ENCODE measurements at regions not wholly inside any gene's neighbourhood (a gene's known extent, or its start where the extent isn't known, plus 50 kb on each side); places are given as distances from the start of the nearest gene placed in this dataset.

DNA sequence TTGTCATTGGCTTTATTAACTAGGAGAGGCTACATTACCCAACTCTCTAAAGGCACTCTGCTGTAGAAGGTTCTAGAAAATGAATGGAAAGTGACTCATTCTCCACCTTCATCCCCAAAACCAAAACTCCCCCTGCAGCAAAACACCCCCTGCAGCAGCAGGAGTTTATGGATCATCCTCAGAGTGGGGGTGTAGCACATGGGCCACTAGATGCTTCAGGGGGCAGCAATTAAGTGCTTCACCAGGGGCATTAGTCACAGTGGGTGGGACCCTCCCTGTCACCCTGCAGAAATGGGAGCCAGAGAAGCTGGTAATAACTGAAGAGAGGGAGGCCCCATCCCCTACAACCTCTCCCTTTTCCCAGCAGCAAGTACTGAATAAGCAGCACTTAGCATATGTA, 64.5 kb upstream of the MED4 start:
- CTCF ChIA-PET, result no interaction called here
- Histone ChIP-seq H2BK120ac (ENCODE audit: low read depth, low read length) (no peak overlapping the region), H4K5ac (ENCODE audit: low read depth, low read length) (no peak overlapping the region), H2BK20ac (ENCODE audit: low read depth, low read length) (no peak overlapping the region), H2BK15ac (ENCODE audit: low read depth, low read length) (no peak overlapping the region), H4K8ac (ENCODE audit: low read depth in 2 of 2, low read length in 2 of 2) (no peak overlapping the region), H4K20me1 (ENCODE audit: insufficient read depth, low read length) (no peaks in the 10 kb centered on the region), H3K27me3 (ENCODE audit: control insufficient read depth, insufficient read depth, low read length) (no peaks in the 10 kb centered on the region), H3K4me2 (ENCODE audit: low read depth, low read length) (no peak overlapping the region), H3K79me1 (ENCODE audit: low read depth in 1 of 2, low read length in 2 of 2) (no peaks in the 10 kb centered on the region), H3K9ac (ENCODE audit: low read depth, low read length) (no peak overlapping the region), H3K14ac (replicated peaks; ENCODE audit: low read depth, low read length) (no peak overlapping the region), H3K56ac (ENCODE audit: extremely low read depth, insufficient read depth, low read length) (no peak overlapping the region), H3K4me3 (ENCODE audit: insufficient read depth, low read depth, low read length) (no peak overlapping the region), H3K23ac (ENCODE audit: low read depth, low read length) (no peak overlapping the region), H4K91ac (ENCODE audit: insufficient read depth, low read depth, low read length) (no peak overlapping the region), H2AK9ac (replicated peaks; ENCODE audit: low read depth, low read length, poor library complexity) (no peak overlapping the region), H3K27ac (ENCODE audit: insufficient read depth, low read length) (no peak overlapping the region), H3K4me1 (ENCODE audit: control insufficient read depth, insufficient read depth, low read length) (no peaks in the 10 kb centered on the region), H2BK5ac (ENCODE audit: low read depth, low read length, poor library complexity, severe bottlenecking) (no peak overlapping the region), H3K36me3 (ENCODE audit: control insufficient read depth, insufficient read depth, low read length) (no peaks in the 10 kb centered on the region), H2AFZ (replicated peaks; ENCODE audit: low read length, poor library complexity) (no peak overlapping the region), H2AK5ac (ENCODE audit: low read depth, low read length) (no peak overlapping the region), H3K4ac (ENCODE audit: low read depth, low read length) (no peak overlapping the region), H3K18ac (ENCODE audit: low read depth, low read length) (no peak overlapping the region), H3K9me3 (ENCODE audit: control insufficient read depth, insufficient read depth, low read length) (no peaks in the 10 kb centered on the region), H3K9me1 (ENCODE audit: insufficient read depth, low read length) (no peaks in the 10 kb centered on the region)
- in situ Hi-C loops (cut with MboI; ENCODE audit: low sequenced_read_pairs), result no loop called here
- dilution Hi-C loops (cut with HindIII; ENCODE audit: low sequenced_read_pairs, unreplicated experiment), result no loop called here
- DNase-seq (no peak), ATAC-seq (ENCODE audit: low read depth) (no peak)
- BruUV-seq (replicated peaks), result no TSS peak
- TF ChIP-seq RFX5 (IDR thresholded peaks at IDR 0.05; ENCODE audit: low read depth, low read length), result no peak
- no peak for TF ChIP-seq MAZ (IDR thresholded peaks at IDR 0.05; ENCODE audit: borderline replicate concordance, low read depth, low read length)
- TF ChIP-seq CHD1 (IDR thresholded peaks at IDR 0.05; ENCODE audit: low read depth, low read length), result no peak
- TF ChIP-seq RAD21 (IDR thresholded peaks at IDR 0.05; ENCODE audit: low read length), result no peak
- TF ChIP-seq, protein P1, sequence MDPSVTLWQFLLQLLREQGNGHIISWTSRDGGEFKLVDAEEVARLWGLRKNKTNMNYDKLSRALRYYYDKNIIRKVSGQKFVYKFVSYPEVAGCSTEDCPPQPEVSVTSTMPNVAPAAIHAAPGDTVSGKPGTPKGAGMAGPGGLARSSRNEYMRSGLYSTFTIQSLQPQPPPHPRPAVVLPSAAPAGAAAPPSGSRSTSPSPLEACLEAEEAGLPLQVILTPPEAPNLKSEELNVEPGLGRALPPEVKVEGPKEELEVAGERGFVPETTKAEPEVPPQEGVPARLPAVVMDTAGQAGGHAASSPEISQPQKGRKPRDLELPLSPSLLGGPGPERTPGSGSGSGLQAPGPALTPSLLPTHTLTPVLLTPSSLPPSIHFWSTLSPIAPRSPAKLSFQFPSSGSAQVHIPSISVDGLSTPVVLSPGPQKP (IDR thresholded peaks at IDR 0.05; ENCODE audit: borderline replicate concordance, low read depth, low read length), result no peak
- TF ChIP-seq POLR2A (IDR thresholded peaks at IDR 0.05; ENCODE audit: low read depth, low read length), result no peak
- TF ChIP-seq MAFK (IDR thresholded peaks at IDR 0.05; ENCODE audit: low read depth, low read length), result no peak
- TF ChIP-seq RCOR1 (IDR thresholded peaks at IDR 0.05; ENCODE audit: insufficient replicate concordance, low read length), result no peak
- POLR2A ChIA-PET (ENCODE audit: unreplicated experiment), result no interaction called here
- intact Hi-C loops (cut with micrococcal nuclease), result no loop called here

All from IMR-90 (cell line).